Progenitor cell of endocrine pancreas (in vitro differentiated cells): ENCODE measurements at regions not wholly inside any gene's neighbourhood (a gene's known extent, or its start where the extent isn't known, plus 50 kb on each side); places are given as distances from the start of the nearest gene placed in this dataset.

Experiments
- DNase-seq: peaks from one replicate; pipeline ENCODE4 v3.0.0; 2021; ENCODE audit warnings: low spot score; ENCODE audit not compliant: unreplicated experiment
- H3K27ac Mint-ChIP-seq: 2 replicates; pipeline ENCODE4 v1.8.0; 2021; ENCODE audit warnings: mild to moderate bottlenecking, moderate library complexity, mixed read lengths
- H3K27me3 Mint-ChIP-seq: 2 replicates; pipeline ENCODE4 v1.8.0; 2021; ENCODE audit warnings: mixed read lengths
- H3K36me3 Mint-ChIP-seq: 2 replicates; pipeline ENCODE4 v1.8.0; 2022; ENCODE audit warnings: mixed read lengths; ENCODE audit not compliant: insufficient read depth
- H3K4me1 Mint-ChIP-seq: 2 replicates; pipeline ENCODE4 v1.8.0; 2021; ENCODE audit warnings: low read depth, mixed read lengths
- H3K4me3 Mint-ChIP-seq: 2 replicates; pipeline ENCODE4 v1.8.0; 2021; ENCODE audit warnings: low read depth, mild to moderate bottlenecking, moderate library complexity, mixed read lengths
- H3K9me3 Mint-ChIP-seq: 2 replicates; pipeline ENCODE4 v1.8.0; 2021; ENCODE audit warnings: low read depth, mixed read lengths
- CTCF ChIP-seq: fragments of 200-600 bp; sonication (generic); IDR thresholded peaks from one replicate; pipeline ENCODE4 v1.5.0; 2021; ENCODE audit warnings: antibody characterized with exemption, mild to moderate bottlenecking; ENCODE audit not compliant: unreplicated experiment

GRCh38 chr10:129273860-129274259 lies 193.2 kb upstream of the MGMT start:
- H3K27ac Mint-ChIP-seq: no peak overlapping the region

GRCh38 chr10:129274748-129275474 lies 192.1 kb upstream of the MGMT start:
- H3K36me3 Mint-ChIP-seq: no peaks in the 10 kb centered on the region
- H3K4me1 Mint-ChIP-seq: no peaks in the 10 kb centered on the region
- peak; percentile 25 for TF ChIP-seq CTCF
- no peak for DNase-seq
- H3K27me3 Mint-ChIP-seq: peaks cover 23% of the 10 kb centered on the region
- no peak overlapping the region for H3K4me3 Mint-ChIP-seq
- H3K27ac Mint-ChIP-seq: no peak overlapping the region
- H3K9me3 Mint-ChIP-seq: no peaks in the 10 kb centered on the region

More at GRCh38 chr10:129273860-129274259, 193.2 kb upstream of the MGMT start:
- no peak for DNase-seq
- TF ChIP-seq CTCF: no peak
- H3K4me1 Mint-ChIP-seq: no peaks in the 10 kb centered on the region
- no peaks in the 10 kb centered on the region for H3K9me3 Mint-ChIP-seq
- H3K27me3 Mint-ChIP-seq: peaks cover 19% of the 10 kb centered on the region
- H3K4me3 Mint-ChIP-seq: no peak overlapping the region
- no peaks in the 10 kb centered on the region for H3K36me3 Mint-ChIP-seq

- TF ChIP-seq CTCF: no peak
- no peaks in the 10 kb centered on the region for H3K4me1 Mint-ChIP-seq
- no peaks in the 10 kb centered on the region for H3K36me3 Mint-ChIP-seq
- no peak overlapping the region for H3K4me3 Mint-ChIP-seq
- H3K27me3 Mint-ChIP-seq: peaks cover 23% of the 10 kb centered on the region
- peak overlapping the region; percentile 2 for H3K27ac Mint-ChIP-seq
- DNase-seq: no peak
- no peaks in the 10 kb centered on the region for H3K9me3 Mint-ChIP-seq
These were observed 191.2 kb upstream of the MGMT start for GRCh38 chr10:129275886-129276285.

- no peak overlapping the region for H3K27ac Mint-ChIP-seq
- H3K27me3 Mint-ChIP-seq: peaks cover 30% of the 10 kb centered on the region
- H3K9me3 Mint-ChIP-seq: peaks cover 6% of the 10 kb centered on the region
- no peaks in the 10 kb centered on the region for H3K36me3 Mint-ChIP-seq
- no peak for DNase-seq
- H3K4me3 Mint-ChIP-seq: no peak overlapping the region
- no peak for TF ChIP-seq CTCF
- H3K4me1 Mint-ChIP-seq: no peaks in the 10 kb centered on the region
These were observed 190.0 kb upstream of the MGMT start for GRCh38 chr10:129277084-129277483.

- H3K27ac Mint-ChIP-seq: no peak overlapping the region
- H3K27me3 Mint-ChIP-seq: peaks cover 30% of the 10 kb centered on the region
- no peaks in the 10 kb centered on the region for H3K4me1 Mint-ChIP-seq
- H3K36me3 Mint-ChIP-seq: no peaks in the 10 kb centered on the region
- no peak for TF ChIP-seq CTCF
- no peak overlapping the region for H3K4me3 Mint-ChIP-seq
- no peak for DNase-seq
- H3K9me3 Mint-ChIP-seq: peaks cover 6% of the 10 kb centered on the region
These were observed 189.2 kb upstream of the MGMT start for GRCh38 chr10:129277841-129278240.
